GM18498 (cell line): ENCODE measurements at regions not wholly inside any gene's neighbourhood (a gene's known extent, or its start where the extent isn't known, plus 50 kb on each side); places are given as distances from the start of the nearest gene placed in this dataset.

Source experiments
- ATAC-seq: cut with Tn5 transposase; IDR thresholded peaks from one replicate; pipeline ENCODE4 v1.9.1; 2021; ENCODE audit warnings: mild to moderate bottlenecking, moderate library complexity; ENCODE audit not compliant: unreplicated experiment

- no peak for ATAC-seq
These were observed 50.2 kb upstream of the ATP1A1 start for GRCh38 chr1:116322752-116323405.
